ENCODE measurements at regions not wholly inside any gene's neighbourhood (a gene's known extent, or its start where the extent isn't known, plus 50 kb on each side); places are given as distances from the start of the nearest gene placed in this dataset.

GRCh38 chr12:28610401-28611114, 420.3 kb downstream of the CCDC91 start:
- DNase-seq (ENCODE audit: low read depth): no peak
- TF ChIP-seq CTCF (IDR thresholded peaks at IDR 0.05; ENCODE audit: control insufficient read depth, insufficient read depth, low read depth, low read length, missing control alignments): no peak
- no peak overlapping the region for H3K4me3 ChIP-seq (ENCODE audit: control insufficient read depth, low read depth, low read length)

GRCh38 chr12:28611115-28611435, 420.8 kb downstream of the CCDC91 start:
- TF ChIP-seq CTCF (IDR thresholded peaks at IDR 0.05; ENCODE audit: control insufficient read depth, insufficient read depth, low read depth, low read length, missing control alignments): no peak
- no peak overlapping the region for H3K4me3 ChIP-seq (ENCODE audit: control insufficient read depth, low read depth, low read length)
- DNase-seq (ENCODE audit: low read depth): peak; percentile 65

- DNase-seq (ENCODE audit: low read depth): no peak
- no peak for TF ChIP-seq CTCF (IDR thresholded peaks at IDR 0.05; ENCODE audit: control insufficient read depth, insufficient read depth, low read depth, low read length, missing control alignments)
Measured at GRCh38 chr12:28611449-28611848, 421.2 kb downstream of the CCDC91 start.

GRCh38 chr12:28618171-28618570, 427.9 kb downstream of the CCDC91 start:
- no peak overlapping the region for H3K4me3 ChIP-seq (ENCODE audit: control insufficient read depth, low read depth, low read length)
- no peak for TF ChIP-seq CTCF (IDR thresholded peaks at IDR 0.05; ENCODE audit: control insufficient read depth, insufficient read depth, low read depth, low read length, missing control alignments)
- DNase-seq (ENCODE audit: low read depth): no peak

More at GRCh38 chr12:28611449-28611848, 421.2 kb downstream of the CCDC91 start:
- H3K4me3 ChIP-seq (ENCODE audit: control insufficient read depth, low read depth, low read length): no peak overlapping the region

- H3K4me3 ChIP-seq (ENCODE audit: control insufficient read depth, low read depth, low read length): no peak overlapping the region
- no peak for DNase-seq (ENCODE audit: low read depth)
- TF ChIP-seq CTCF (IDR thresholded peaks at IDR 0.05; ENCODE audit: control insufficient read depth, insufficient read depth, low read depth, low read length, missing control alignments): no peak
Measured at GRCh38 chr12:28618772-28619171, 428.5 kb downstream of the CCDC91 start.

- no peak for DNase-seq (ENCODE audit: low read depth)
- no peak for TF ChIP-seq CTCF (IDR thresholded peaks at IDR 0.05; ENCODE audit: control insufficient read depth, insufficient read depth, low read depth, low read length, missing control alignments)
Measured at GRCh38 chr12:28620281-28620680, 430.0 kb downstream of the CCDC91 start.

More at GRCh38 chr12:28620281-28620680, 430.0 kb downstream of the CCDC91 start:
- no peak overlapping the region for H3K4me3 ChIP-seq (ENCODE audit: control insufficient read depth, low read depth, low read length)

All from AG09309 (cell line).